Adrenal gland (tissue), 5 donors: ENCODE measurements at regions not wholly inside any gene's neighbourhood (a gene's known extent, or its start where the extent isn't known, plus 50 kb on each side); places are given as distances from the start of the nearest gene placed in this dataset.

Experiments
- POLR2A ChIP-seq, 2 donors: fragments of 450-650 bp; IDR thresholded peaks; one replicate each; pipeline ENCODE4 v1.6.1; 2017; ENCODE audit warnings: antibody characterized with exemption in 2 of 2, mild to moderate bottlenecking in 2 of 2, moderate library complexity in 1 of 2
- TF ChIP-seq, protein P1 (sequence below), 6 experiments: fragments of 450-650 bp in 4 of 6; fragments of 200-600 bp in 2 of 6; sonication (generic) in 1 of 6; IDR thresholded peaks; 1 replicate in 5 of 6; 2 replicates in 1 of 6; pipeline versions ENCODE4 v1.5.1 to v1.8.0; 2016 to 2021; ENCODE audit warnings: antibody characterized with exemption in 6 of 6, mild to moderate bottlenecking in 2 of 6, moderate library complexity in 1 of 6
- donor health status: DM: no; HTN: no; CAD: no.

DNA sequence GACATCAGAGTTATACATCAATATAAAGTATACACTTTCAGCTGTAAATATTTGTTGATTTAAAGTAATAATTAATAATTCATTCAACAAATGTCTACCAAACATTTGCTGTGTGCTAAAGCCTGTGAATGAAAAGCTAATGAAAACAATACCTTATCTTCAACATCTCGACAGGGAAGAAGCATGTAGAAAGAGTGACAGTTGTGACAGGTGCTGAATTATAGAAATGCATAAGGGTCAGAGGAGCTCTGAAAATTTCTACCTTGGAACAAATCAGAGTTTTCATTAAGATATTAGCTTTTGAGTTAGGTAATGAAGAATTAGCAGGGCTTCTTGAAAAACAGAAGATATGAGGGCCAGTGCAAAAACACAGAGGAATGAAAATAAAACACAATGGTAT, 739.2 kb downstream of the VGLL3 start:
- TF ChIP-seq, protein P1, sequence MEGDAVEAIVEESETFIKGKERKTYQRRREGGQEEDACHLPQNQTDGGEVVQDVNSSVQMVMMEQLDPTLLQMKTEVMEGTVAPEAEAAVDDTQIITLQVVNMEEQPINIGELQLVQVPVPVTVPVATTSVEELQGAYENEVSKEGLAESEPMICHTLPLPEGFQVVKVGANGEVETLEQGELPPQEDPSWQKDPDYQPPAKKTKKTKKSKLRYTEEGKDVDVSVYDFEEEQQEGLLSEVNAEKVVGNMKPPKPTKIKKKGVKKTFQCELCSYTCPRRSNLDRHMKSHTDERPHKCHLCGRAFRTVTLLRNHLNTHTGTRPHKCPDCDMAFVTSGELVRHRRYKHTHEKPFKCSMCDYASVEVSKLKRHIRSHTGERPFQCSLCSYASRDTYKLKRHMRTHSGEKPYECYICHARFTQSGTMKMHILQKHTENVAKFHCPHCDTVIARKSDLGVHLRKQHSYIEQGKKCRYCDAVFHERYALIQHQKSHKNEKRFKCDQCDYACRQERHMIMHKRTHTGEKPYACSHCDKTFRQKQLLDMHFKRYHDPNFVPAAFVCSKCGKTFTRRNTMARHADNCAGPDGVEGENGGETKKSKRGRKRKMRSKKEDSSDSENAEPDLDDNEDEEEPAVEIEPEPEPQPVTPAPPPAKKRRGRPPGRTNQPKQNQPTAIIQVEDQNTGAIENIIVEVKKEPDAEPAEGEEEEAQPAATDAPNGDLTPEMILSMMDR (IDR thresholded peaks at IDR 0.05), result no peak
- no peak for TF ChIP-seq POLR2A (IDR thresholded peaks at IDR 0.05)
